ENCODE measurements at regions not wholly inside any gene's neighbourhood (a gene's known extent, or its start where the extent isn't known, plus 50 kb on each side); places are given as distances from the start of the nearest gene placed in this dataset.
"Not testable (repeated sequence)": the region's sequence is repeated elsewhere in the genome, so short reads cannot be mapped to it uniquely, and the experiment has no call there.

DNA sequence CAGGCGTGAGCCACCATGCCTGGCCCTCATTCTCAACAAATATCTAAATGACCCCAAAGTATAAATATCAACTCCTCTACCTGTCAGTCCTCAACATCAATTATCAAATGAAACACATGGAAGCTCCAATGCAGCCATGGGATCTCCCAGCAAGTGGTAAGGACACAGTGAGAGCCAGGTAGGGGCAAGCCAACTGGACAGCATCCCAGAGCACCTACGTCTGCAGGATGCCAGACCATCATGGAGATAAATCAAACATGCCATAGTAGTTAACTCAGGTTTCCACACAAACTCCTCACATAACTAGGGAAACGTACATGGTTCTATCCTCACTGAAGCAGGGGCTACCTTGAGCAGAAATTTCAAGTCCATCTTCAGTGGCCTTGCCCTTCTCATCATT lies 159.9 kb upstream of the MED14 start:
- intact Hi-C loops (cut with micrococcal nuclease) = no loop called here
- no peak overlapping the region for H3K4me3 Mint-ChIP-seq
- ChIA-PET CTCF (no interaction called here), POLR2A (no interaction called here)
- ATAC-seq (ENCODE audit: low read depth) (no peak), DNase-seq (no peak)
- H3K27ac Mint-ChIP-seq = no peak overlapping the region
- peaks cover 2% of the 10 kb centered on the region for H3K9me3 Mint-ChIP-seq
- H3K27me3 Mint-ChIP-seq = no peaks in the 10 kb centered on the region
- no peaks in the 10 kb centered on the region for H3K4me1 Mint-ChIP-seq
- no peaks in the 10 kb centered on the region for H3K36me3 Mint-ChIP-seq (ENCODE audit: low read depth)
- TF ChIP-seq, protein P1, sequence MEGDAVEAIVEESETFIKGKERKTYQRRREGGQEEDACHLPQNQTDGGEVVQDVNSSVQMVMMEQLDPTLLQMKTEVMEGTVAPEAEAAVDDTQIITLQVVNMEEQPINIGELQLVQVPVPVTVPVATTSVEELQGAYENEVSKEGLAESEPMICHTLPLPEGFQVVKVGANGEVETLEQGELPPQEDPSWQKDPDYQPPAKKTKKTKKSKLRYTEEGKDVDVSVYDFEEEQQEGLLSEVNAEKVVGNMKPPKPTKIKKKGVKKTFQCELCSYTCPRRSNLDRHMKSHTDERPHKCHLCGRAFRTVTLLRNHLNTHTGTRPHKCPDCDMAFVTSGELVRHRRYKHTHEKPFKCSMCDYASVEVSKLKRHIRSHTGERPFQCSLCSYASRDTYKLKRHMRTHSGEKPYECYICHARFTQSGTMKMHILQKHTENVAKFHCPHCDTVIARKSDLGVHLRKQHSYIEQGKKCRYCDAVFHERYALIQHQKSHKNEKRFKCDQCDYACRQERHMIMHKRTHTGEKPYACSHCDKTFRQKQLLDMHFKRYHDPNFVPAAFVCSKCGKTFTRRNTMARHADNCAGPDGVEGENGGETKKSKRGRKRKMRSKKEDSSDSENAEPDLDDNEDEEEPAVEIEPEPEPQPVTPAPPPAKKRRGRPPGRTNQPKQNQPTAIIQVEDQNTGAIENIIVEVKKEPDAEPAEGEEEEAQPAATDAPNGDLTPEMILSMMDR (IDR thresholded peaks at IDR 0.05) = no peak

DNA sequence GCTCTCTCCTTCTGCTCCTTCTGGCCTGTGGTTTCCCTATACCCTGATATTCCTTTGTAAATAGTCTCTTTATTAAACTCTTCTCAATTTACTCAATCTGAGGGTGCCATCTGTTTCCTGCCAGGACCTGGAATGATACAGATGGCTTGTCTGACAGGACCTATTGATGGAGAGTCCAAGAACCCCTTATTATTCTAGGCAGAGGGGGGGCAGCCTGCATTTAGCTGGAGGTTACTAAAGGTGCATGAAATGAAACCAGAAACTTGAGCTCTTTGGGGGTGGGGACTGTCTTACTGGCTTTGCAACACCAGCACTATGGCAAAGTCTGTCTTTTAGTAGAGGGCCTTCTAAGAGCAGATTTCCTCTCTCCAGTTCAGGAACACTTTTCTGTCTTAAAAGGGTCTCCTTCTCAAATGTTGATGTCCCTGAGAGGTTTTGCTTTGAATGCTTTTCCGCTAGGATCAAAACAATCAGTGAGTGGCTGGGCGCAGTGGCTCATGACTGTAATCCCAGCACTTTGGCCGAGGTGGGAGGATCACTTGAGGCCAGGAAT lies 162.5 kb upstream of the MED14 start:
- H3K9me3 Mint-ChIP-seq = no peaks in the 10 kb centered on the region
- TF ChIP-seq, protein P1 (IDR thresholded peaks at IDR 0.05) = no peak
- no peaks in the 10 kb centered on the region for H3K4me1 Mint-ChIP-seq
- no peak overlapping the region for H3K4me3 Mint-ChIP-seq
- DNase-seq = no peak
- ATAC-seq (ENCODE audit: low read depth) = no peak
- ChIA-PET POLR2A (no interaction called here), CTCF (no interaction called here)
- H3K36me3 Mint-ChIP-seq (ENCODE audit: low read depth) = no peaks in the 10 kb centered on the region
- H3K27ac Mint-ChIP-seq = no peak overlapping the region
- intact Hi-C loops (cut with micrococcal nuclease) = no loop called here
- H3K27me3 Mint-ChIP-seq = peaks cover 3% of the 10 kb centered on the region

DNA sequence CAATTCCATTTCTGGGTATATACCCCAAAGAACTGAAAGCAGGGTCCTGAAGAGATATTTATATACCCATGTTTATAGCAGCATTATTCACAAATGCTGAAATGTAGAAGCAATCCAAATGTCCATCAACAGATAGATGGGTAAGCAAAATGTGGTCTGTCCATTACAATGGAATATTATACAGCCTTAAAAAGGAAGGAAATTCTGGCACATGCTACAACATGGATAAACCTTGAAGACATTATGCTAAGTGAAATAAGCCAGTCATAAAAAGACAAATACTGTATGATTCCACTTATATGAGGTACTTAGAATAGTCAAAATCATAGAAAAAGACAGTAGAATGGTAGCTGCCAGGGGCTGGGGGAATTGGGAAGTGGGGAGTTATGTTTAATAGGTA lies 169.4 kb upstream of the MED14 start:
- H3K9me3 Mint-ChIP-seq; H3K27me3 Mint-ChIP-seq; H3K36me3 Mint-ChIP-seq (ENCODE audit: low read depth); H3K27ac Mint-ChIP-seq; ATAC-seq (ENCODE audit: low read depth); H3K4me3 Mint-ChIP-seq; CTCF ChIA-PET; POLR2A ChIA-PET; intact Hi-C loops (cut with micrococcal nuclease); H3K4me1 Mint-ChIP-seq; DNase-seq: not testable (repeated sequence)

DNA sequence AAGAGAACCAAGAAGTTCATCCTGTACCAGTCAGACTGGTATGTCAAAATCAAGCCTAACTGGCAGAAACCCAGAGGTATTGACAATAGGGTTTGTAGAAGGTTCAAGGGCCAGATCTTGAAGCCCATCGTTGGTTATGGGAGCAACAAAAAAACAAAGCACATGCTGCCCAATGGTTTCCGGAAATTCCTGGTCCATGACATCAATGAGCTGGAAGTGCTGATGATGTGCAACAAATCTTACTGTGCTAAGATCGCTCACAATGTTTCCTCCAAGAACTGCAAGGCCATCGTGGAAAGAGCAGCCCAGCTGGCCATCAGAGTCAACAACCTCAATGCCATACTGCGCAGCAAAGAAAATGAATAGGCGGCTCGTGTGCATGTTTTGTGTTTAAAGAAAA lies 172.7 kb upstream of the MED14 start:
- Mint-ChIP-seq H3K4me1 (no peaks in the 10 kb centered on the region), H3K36me3 (ENCODE audit: low read depth) (no peaks in the 10 kb centered on the region), H3K27ac (no peak overlapping the region), H3K9me3 (no peaks in the 10 kb centered on the region), H3K27me3 (no peaks in the 10 kb centered on the region), H3K4me3 (no peak overlapping the region)
- TF ChIP-seq, protein P1 (IDR thresholded peaks at IDR 0.05) = no peak
- intact Hi-C loops (cut with micrococcal nuclease) = no loop called here
- ChIA-PET POLR2A (no interaction called here), CTCF (no interaction called here)
- DNase-seq = no peak
- no peak for ATAC-seq (ENCODE audit: low read depth)

DNA sequence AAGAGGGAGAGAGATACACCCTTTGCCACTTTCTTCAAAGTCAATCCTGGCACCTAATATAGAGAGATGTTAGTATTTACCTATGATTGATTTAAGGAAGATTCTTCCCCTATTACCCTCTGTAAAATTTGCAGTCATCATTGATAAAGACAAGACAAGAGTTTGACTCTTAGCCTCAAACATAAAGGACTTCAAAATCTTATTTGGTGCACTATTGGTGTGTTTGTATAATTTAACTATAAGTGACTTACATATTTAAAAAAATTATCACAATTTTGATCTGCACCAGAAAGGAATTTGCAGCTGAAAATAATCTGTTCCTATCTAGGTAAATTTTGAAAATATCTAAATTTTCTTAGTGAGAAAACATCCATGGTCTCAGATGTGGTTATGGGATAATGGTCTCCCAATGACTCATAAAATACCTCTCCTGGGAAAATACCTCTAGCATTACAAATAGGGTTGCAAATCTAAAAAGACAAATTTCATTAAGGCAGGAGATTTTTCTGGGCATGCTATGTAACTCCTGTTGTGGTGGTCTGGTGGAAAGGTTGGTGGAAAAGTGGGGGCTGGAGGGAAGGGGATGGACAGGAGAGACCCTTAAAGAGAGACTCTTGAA lies 173.6 kb upstream of the MED14 start:
- H3K27ac Mint-ChIP-seq = no peak overlapping the region
- ChIA-PET CTCF (no interaction called here), POLR2A (no interaction called here)
- no peaks in the 10 kb centered on the region for H3K27me3 Mint-ChIP-seq
- DNase-seq (no peak), ATAC-seq (ENCODE audit: low read depth) (no peak)
- intact Hi-C loops (cut with micrococcal nuclease) = no loop called here
- H3K36me3 Mint-ChIP-seq (ENCODE audit: low read depth) = no peaks in the 10 kb centered on the region
- H3K4me1 Mint-ChIP-seq = no peaks in the 10 kb centered on the region
- no peak overlapping the region for H3K4me3 Mint-ChIP-seq
- H3K9me3 Mint-ChIP-seq = no peaks in the 10 kb centered on the region
- TF ChIP-seq, protein P1 (IDR thresholded peaks at IDR 0.05) = no peak

DNA sequence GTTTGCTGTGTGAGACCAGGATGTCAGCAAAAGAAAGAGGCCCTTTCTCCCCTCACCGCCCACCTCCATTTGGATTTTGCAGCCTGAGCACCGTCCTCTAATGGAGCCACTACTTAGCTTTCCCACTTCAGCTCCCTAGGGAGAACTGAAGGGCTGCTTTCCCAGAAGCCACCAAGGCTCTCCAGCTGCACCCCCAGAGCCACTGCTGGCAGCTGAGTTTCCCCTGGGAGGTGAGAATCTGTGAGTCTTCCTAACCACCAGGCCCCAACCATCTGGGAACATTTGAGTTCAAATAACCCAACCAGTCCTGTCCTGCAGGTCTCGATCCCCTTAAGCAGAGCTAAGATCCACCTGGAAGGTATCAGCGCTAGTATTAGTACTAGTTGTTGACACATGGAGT lies 173.1 kb upstream of the USP9X start:
- CTCF ChIA-PET = no interaction called here
- POLR2A ChIA-PET = no interaction called here
- no peaks in the 10 kb centered on the region for H3K9me3 Mint-ChIP-seq

More for the DNA sequence above, 173.1 kb upstream of the USP9X start:
- Mint-ChIP-seq H3K4me1 (no peaks in the 10 kb centered on the region), H3K27me3 (no peaks in the 10 kb centered on the region), H3K27ac (no peak overlapping the region), H3K4me3 (no peak overlapping the region), H3K36me3 (ENCODE audit: low read depth) (no peaks in the 10 kb centered on the region)
- intact Hi-C loops (cut with micrococcal nuclease) = no loop called here
- ATAC-seq (ENCODE audit: low read depth) (no peak), DNase-seq (no peak)
- TF ChIP-seq, protein P1 (IDR thresholded peaks at IDR 0.05) = no peak

Data from activated B cell treated with CpG ODN at 0.5 μM for 24 hours (primary cell).